Parathyroid adenoma (tissue), 2 donors: ENCODE measurements at regions not wholly inside any gene's neighbourhood (a gene's known extent, or its start where the extent isn't known, plus 50 kb on each side); places are given as distances from the start of the nearest gene placed in this dataset.

Source experiments
- H2AFZ ChIP-seq: fragments of 300-600 bp; sonication (generic); one replicate; pipeline ENCODE4 v1.7.0; 2017; ENCODE audit warnings: antibody characterized with exemption, mild to moderate bottlenecking
- H3K27ac ChIP-seq: fragments of 300-600 bp; sonication (generic); one replicate; pipeline ENCODE4 v1.7.0; 2017
- H3K27me3 ChIP-seq: fragments of 300-600 bp; sonication (generic); one replicate; pipeline ENCODE4 v1.7.0; 2017; ENCODE audit warnings: low read length; ENCODE audit not compliant: control insufficient read depth, insufficient read depth
- H3K36me3 ChIP-seq: fragments of 300-600 bp; sonication (generic); one replicate; pipeline ENCODE4 v1.7.0; 2017; ENCODE audit warnings: low read length; ENCODE audit not compliant: control insufficient read depth, insufficient read depth
- H3K4me1 ChIP-seq: fragments of 300-600 bp; sonication (generic); one replicate; pipeline ENCODE4 v1.7.0; 2017; ENCODE audit warnings: control low read depth
- H3K4me2 ChIP-seq: fragments of 300-600 bp; sonication (generic); one replicate; pipeline ENCODE4 v1.7.0; 2017; ENCODE audit warnings: low read length
- H3K4me3 ChIP-seq: fragments of 300-600 bp; sonication (generic); one replicate; pipeline ENCODE4 v1.7.0; 2017; ENCODE audit warnings: low read depth, low read length
- H3K79me2 ChIP-seq: fragments of 300-600 bp; sonication (generic); one replicate; pipeline ENCODE4 v1.7.0; 2017; ENCODE audit warnings: control low read depth
- H3K9ac ChIP-seq: fragments of 300-600 bp; sonication (generic); one replicate; pipeline ENCODE4 v1.7.0; 2017; ENCODE audit warnings: mild to moderate bottlenecking
- H3K9me3 ChIP-seq: fragments of 300-600 bp; sonication (generic); one replicate; pipeline ENCODE4 v1.7.0; 2017; ENCODE audit warnings: low read length; ENCODE audit not compliant: control insufficient read depth
- TF ChIP-seq, protein P1 (sequence below): fragments of 300-600 bp; sonication (generic); IDR thresholded peaks from one replicate; pipeline ENCODE4 v1.7.0; 2017; ENCODE audit warnings: antibody characterized with exemption, mild to moderate bottlenecking
- donor health status: primary hyperparathyroidism.

DNA sequence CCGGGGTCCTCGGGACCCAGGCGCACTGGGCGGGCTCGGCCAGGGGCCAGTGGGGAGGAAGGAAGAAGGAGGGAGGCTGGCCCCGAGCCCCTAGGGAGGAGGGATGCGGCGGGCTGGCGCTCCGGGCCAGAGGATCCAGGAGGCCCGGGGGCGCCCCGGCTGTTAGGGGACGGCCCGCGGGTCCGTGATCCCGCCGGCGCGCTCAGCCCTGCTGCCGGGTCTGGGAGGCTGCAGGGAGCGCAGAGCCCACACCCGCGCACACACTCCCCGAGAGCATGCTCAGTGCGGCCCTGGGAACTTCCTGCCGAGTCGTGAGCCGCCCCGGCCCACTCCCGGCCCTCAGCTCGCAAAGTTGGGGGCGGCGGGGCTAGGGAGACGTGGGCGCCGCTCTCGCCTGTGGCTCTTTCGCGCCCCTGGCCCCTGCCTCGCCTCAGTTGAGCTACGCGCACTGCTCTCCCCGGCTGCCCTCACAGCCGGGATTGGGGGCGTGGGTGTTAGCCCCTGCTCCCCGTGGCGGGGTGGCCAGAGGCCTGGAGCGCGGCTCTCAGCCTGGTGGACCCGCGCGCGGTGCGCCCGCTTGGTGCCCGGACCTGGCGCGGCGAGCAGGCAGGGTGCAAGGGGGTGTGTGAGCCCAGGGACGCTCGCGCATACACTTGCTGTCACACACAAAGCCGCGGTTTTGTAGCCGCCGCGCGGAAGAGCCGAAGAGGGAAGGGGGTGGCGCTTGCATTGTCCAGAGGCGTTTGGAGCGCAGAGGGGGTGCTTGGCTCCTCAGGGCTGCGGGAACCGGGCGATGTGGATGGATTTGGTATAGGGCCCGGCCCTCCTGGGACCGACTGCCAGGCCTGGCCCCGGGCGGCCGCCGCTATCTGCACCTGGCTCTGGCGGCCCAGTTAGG lies 132.9 kb upstream of the MGAT5 start:
- TF ChIP-seq, protein P1, sequence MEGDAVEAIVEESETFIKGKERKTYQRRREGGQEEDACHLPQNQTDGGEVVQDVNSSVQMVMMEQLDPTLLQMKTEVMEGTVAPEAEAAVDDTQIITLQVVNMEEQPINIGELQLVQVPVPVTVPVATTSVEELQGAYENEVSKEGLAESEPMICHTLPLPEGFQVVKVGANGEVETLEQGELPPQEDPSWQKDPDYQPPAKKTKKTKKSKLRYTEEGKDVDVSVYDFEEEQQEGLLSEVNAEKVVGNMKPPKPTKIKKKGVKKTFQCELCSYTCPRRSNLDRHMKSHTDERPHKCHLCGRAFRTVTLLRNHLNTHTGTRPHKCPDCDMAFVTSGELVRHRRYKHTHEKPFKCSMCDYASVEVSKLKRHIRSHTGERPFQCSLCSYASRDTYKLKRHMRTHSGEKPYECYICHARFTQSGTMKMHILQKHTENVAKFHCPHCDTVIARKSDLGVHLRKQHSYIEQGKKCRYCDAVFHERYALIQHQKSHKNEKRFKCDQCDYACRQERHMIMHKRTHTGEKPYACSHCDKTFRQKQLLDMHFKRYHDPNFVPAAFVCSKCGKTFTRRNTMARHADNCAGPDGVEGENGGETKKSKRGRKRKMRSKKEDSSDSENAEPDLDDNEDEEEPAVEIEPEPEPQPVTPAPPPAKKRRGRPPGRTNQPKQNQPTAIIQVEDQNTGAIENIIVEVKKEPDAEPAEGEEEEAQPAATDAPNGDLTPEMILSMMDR: no peak
- peak overlapping the region; percentile 93 for H2AFZ ChIP-seq
- H3K9me3 ChIP-seq: no peaks in the 10 kb centered on the region
- peaks cover 3% of the 10 kb centered on the region for H3K79me2 ChIP-seq
- H3K27me3 ChIP-seq: no peaks in the 10 kb centered on the region
- H3K4me3 ChIP-seq: peak overlapping the region; percentile 67
- H3K36me3 ChIP-seq: no peaks in the 10 kb centered on the region
- peaks cover 9% of the 10 kb centered on the region for H3K4me1 ChIP-seq
- H3K4me2 ChIP-seq: peak overlapping the region; percentile 98
- peak overlapping the region; percentile 79 for H3K27ac ChIP-seq
- peak overlapping the region; percentile 85 for H3K9ac ChIP-seq

DNA sequence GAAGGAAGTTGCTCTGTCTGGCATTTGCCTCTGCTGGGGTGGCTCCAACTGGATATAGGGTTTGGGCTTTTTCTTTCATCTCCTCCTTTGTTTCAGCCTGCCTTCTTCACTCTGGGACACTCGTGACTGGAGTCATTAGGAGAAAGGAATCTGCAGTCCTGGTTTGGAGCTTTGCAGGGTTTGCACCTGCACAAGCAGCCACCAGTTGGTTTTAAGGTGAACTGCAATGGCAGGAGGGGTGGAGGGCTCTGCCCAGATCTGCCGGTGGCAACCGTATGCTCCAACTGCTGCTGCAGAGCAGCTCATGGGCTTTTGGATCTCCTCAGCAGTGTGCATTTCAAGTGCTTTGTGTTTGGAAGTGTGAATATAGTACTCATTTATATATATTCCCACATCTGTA lies 131.3 kb upstream of the MGAT5 start:
- H3K4me1 ChIP-seq: peaks cover 9% of the 10 kb centered on the region
- H3K4me2 ChIP-seq: no peak overlapping the region
- H3K9me3 ChIP-seq: no peaks in the 10 kb centered on the region
- no peak overlapping the region for H3K27ac ChIP-seq
- no peak overlapping the region for H2AFZ ChIP-seq
- H3K9ac ChIP-seq: no peak overlapping the region
- no peaks in the 10 kb centered on the region for H3K36me3 ChIP-seq
- H3K27me3 ChIP-seq: no peaks in the 10 kb centered on the region
- TF ChIP-seq, protein P1: no peak
- no peak overlapping the region for H3K4me3 ChIP-seq
- peaks cover 3% of the 10 kb centered on the region for H3K79me2 ChIP-seq

- no peak overlapping the region for H3K4me2 ChIP-seq
- TF ChIP-seq, protein P1: no peak
- H3K79me2 ChIP-seq: peaks cover 3% of the 10 kb centered on the region
- H3K4me1 ChIP-seq: peaks cover 8% of the 10 kb centered on the region
- no peaks in the 10 kb centered on the region for H3K36me3 ChIP-seq
- no peaks in the 10 kb centered on the region for H3K9me3 ChIP-seq
- H2AFZ ChIP-seq: no peak overlapping the region
- no peak overlapping the region for H3K4me3 ChIP-seq
- H3K9ac ChIP-seq: no peak overlapping the region
- H3K27me3 ChIP-seq: no peaks in the 10 kb centered on the region
- no peak overlapping the region for H3K27ac ChIP-seq
These were observed 130.5 kb upstream of the MGAT5 start for GRCh38 chr2:134123332-134123731.

DNA sequence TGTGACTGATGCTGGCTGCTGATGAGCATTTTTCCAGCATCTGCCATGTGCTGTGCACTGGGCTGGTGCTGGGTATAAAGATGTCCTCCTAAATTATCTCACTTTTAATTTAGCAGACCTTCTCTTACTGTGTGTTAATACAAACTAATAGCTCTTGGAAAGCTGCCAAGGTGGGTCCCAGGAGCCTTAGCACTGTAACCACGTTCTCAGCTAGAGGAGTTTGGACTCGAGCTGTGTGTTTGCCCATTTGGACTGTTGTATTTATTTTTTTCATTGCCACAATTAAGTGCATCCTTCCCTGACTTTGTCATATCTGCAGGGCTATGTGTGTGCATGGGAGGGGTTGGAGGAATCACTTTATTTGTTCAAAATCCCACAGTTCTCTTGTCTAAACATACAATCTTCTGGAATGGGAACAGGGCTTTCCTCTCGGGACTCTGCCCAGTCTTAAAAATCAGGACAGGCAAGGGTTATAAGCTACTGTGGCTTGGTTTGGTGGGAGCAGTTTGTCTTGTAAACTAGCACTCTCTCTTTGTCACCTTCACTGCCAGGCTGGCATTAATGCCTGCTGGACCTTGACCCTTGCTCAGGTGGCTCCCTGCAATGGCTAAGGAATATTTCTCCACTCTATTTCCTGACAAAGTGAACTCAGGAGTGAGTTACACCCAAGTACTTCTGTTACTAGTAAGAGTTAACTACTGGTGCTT lies 129.7 kb upstream of the MGAT5 start:
- Histone ChIP-seq H3K27ac (no peak overlapping the region), H3K27me3 (no peaks in the 10 kb centered on the region), H3K79me2 (peaks cover 3% of the 10 kb centered on the region), H3K4me2 (no peak overlapping the region), H3K9ac (no peak overlapping the region), H3K9me3 (no peaks in the 10 kb centered on the region), H3K4me3 (no peak overlapping the region), H3K36me3 (no peaks in the 10 kb centered on the region), H3K4me1 (peaks cover 3% of the 10 kb centered on the region), H2AFZ (no peak overlapping the region)
- TF ChIP-seq, protein P1: no peak
